GM23338 (cell line): ENCODE measurements at regions not wholly inside any gene's neighbourhood (a gene's known extent, or its start where the extent isn't known, plus 50 kb on each side); places are given as distances from the start of the nearest gene placed in this dataset.

Source experiments
- CREB1 ChIP-seq: fragments of 250-450 bp; sonication (Bioruptor Pico); IDR thresholded peaks from 2 replicates; pipeline ENCODE4 v1.5.0; 2020; ENCODE audit warnings: low read depth, mild to moderate bottlenecking, moderate library complexity
- CTCF ChIP-seq, 2 experiments: fragments of 200-600 bp in 1 of 2; sonication (generic) in 1 of 2; conservative IDR thresholded peaks; 2 replicates each; pipeline versions ENCODE4 v1.5.1 to v1.6.1; 2016 to 2017; ENCODE audit warnings: antibody characterized with exemption in 2 of 2, low read depth in 2 of 2, mild to moderate bottlenecking in 2 of 2, moderate library complexity in 1 of 2
- ETS1 ChIP-seq: IDR thresholded peaks from 2 replicates; pipeline ENCODE4 v1.6.1; 2016; ENCODE audit warnings: antibody characterized with exemption
- EZH2 ChIP-seq: fragments of 200-600 bp; sonication (generic); IDR thresholded peaks from one replicate; pipeline ENCODE4 v1.8.0; 2017; ENCODE audit warnings: antibody characterized with exemption, mild to moderate bottlenecking, low read depth; ENCODE audit not compliant: unreplicated experiment
- EZH2phosphoT487 ChIP-seq: fragments of 200-600 bp; sonication (generic); IDR thresholded peaks from one replicate; pipeline ENCODE4 v1.8.1; 2018; ENCODE audit warnings: antibody characterized with exemption; ENCODE audit not compliant: unreplicated experiment
- JUNB ChIP-seq: IDR thresholded peaks from one replicate; pipeline ENCODE4 v1.6.1; 2016; ENCODE audit warnings: antibody characterized with exemption; ENCODE audit not compliant: unreplicated experiment
- NANOG ChIP-seq: IDR thresholded peaks from 2 replicates; pipeline ENCODE4 v1.6.1; 2016; ENCODE audit warnings: antibody characterized with exemption, borderline replicate concordance
- POLR2AphosphoS5 ChIP-seq: IDR thresholded peaks from 2 replicates; pipeline ENCODE4 v1.6.1; 2016; ENCODE audit warnings: antibody characterized with exemption, low read depth
- STAT1 ChIP-seq: IDR thresholded peaks from one replicate; pipeline ENCODE4 v1.6.1; 2016; ENCODE audit warnings: antibody characterized with exemption; ENCODE audit not compliant: unreplicated experiment
- ZNF331 ChIP-seq: fragments of 250-450 bp; sonication (Bioruptor Pico); IDR thresholded peaks from 2 replicates; pipeline ENCODE4 v1.5.0; 2020; ENCODE audit warnings: low read depth, mild to moderate bottlenecking, moderate library complexity
- ZNF462 ChIP-seq: fragments of 250-450 bp; sonication (Bioruptor Pico); IDR thresholded peaks from 2 replicates; pipeline ENCODE4 v1.5.0; 2020; ENCODE audit warnings: mild to moderate bottlenecking, moderate library complexity
- TF ChIP-seq, protein P1 (sequence below): IDR thresholded peaks from one replicate; pipeline ENCODE4 v1.6.1; 2018; ENCODE audit warnings: antibody characterized with exemption; ENCODE audit not compliant: unreplicated experiment

GRCh38 chr16:63613701-63614100 lies 1508.2 kb downstream of the CDH11 start:
- TF ChIP-seq, protein P1, sequence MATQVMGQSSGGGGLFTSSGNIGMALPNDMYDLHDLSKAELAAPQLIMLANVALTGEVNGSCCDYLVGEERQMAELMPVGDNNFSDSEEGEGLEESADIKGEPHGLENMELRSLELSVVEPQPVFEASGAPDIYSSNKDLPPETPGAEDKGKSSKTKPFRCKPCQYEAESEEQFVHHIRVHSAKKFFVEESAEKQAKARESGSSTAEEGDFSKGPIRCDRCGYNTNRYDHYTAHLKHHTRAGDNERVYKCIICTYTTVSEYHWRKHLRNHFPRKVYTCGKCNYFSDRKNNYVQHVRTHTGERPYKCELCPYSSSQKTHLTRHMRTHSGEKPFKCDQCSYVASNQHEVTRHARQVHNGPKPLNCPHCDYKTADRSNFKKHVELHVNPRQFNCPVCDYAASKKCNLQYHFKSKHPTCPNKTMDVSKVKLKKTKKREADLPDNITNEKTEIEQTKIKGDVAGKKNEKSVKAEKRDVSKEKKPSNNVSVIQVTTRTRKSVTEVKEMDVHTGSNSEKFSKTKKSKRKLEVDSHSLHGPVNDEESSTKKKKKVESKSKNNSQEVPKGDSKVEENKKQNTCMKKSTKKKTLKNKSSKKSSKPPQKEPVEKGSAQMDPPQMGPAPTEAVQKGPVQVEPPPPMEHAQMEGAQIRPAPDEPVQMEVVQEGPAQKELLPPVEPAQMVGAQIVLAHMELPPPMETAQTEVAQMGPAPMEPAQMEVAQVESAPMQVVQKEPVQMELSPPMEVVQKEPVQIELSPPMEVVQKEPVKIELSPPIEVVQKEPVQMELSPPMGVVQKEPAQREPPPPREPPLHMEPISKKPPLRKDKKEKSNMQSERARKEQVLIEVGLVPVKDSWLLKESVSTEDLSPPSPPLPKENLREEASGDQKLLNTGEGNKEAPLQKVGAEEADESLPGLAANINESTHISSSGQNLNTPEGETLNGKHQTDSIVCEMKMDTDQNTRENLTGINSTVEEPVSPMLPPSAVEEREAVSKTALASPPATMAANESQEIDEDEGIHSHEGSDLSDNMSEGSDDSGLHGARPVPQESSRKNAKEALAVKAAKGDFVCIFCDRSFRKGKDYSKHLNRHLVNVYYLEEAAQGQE: no peak
- no peak for TF ChIP-seq CTCF (conservative IDR thresholded peaks at IDR 0.05; ENCODE audit: low read depth in 2 of 2)
- no peak for TF ChIP-seq CREB1 (CRISPR knock-in tag)
- TF ChIP-seq ETS1: no peak
- no peak for TF ChIP-seq POLR2AphosphoS5
- TF ChIP-seq EZH2: no peak
- TF ChIP-seq STAT1: no peak
- TF ChIP-seq JUNB: no peak
- no peak for TF ChIP-seq EZH2phosphoT487
- TF ChIP-seq NANOG: no peak
- no peak for TF ChIP-seq ZNF462 (CRISPR knock-in tag)
- no peak for TF ChIP-seq ZNF331 (CRISPR knock-in tag)
